Stimulated activated naive CD4-positive, alpha-beta T cell (primary cell): ENCODE measurements at regions not wholly inside any gene's neighbourhood (a gene's known extent, or its start where the extent isn't known, plus 50 kb on each side); places are given as distances from the start of the nearest gene placed in this dataset.
"Not testable (repeated sequence)": the region's sequence is repeated elsewhere in the genome, so short reads cannot be mapped to it uniquely, and the experiment has no call there.

Experiments used
- DNase-seq, 6 experiments: peaks; one replicate each; lab custom pipeline; 2025; lab: John Stamatoyannopoulos, UW

DNA sequence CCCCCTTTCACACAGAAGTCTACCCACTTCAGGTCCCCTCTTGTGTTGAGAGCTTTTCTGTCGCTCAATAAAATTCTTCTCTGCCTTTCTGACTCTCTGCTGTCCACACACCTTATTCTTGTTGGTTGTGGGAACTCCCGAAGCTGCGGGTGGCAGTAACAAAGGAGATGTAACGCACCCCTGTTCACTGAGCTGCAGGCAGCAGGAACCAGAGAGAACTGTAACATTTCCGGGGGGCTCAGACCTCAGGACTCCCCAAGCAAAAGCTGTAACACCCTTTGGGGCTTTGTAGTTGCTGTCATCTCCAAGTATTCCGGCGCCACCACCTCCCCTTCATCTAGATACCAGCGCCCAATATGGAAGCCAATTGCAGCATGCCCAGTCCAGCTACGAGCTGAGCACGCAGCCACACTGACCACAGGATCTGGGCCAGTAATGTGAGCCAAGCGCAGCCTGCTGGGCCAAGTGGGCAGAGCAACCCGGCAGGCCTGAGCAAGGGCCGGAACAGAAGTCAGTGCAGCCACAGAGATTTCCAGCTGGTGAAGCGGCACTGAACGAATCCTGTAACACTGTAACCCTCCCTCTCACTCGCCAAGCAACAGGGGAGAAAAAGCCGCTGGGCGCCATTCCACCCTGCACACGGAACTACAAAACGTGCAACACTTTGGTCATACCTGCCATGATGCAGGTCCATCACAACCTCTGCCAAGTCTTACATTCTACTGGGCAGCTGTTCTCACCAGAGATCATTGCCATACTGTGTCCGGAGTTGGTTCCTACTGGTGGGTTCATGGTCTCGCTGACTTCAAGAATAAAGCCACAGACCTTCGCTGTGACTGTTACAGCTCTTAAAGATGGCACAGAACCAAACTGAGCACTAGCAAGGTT lies 194.3 kb downstream of the SPATA31A6 start:
- DNase-seq, result not testable (repeated sequence)

GRCh38 chr9:42378418-42378815 lies 195.0 kb downstream of the SPATA31A6 start:
- no peak for DNase-seq

- not testable (repeated sequence) for DNase-seq
These were observed 196.1 kb downstream of the SPATA31A6 start for GRCh38 chr9:42379602-42380001.

GRCh38 chr9:42384585-42384984 lies 201.1 kb downstream of the SPATA31A6 start:
- not testable (repeated sequence) for DNase-seq

- DNase-seq, result not testable (repeated sequence)
These were observed 202.2 kb downstream of the SPATA31A6 start for GRCh38 chr9:42385574-42386120.

DNA sequence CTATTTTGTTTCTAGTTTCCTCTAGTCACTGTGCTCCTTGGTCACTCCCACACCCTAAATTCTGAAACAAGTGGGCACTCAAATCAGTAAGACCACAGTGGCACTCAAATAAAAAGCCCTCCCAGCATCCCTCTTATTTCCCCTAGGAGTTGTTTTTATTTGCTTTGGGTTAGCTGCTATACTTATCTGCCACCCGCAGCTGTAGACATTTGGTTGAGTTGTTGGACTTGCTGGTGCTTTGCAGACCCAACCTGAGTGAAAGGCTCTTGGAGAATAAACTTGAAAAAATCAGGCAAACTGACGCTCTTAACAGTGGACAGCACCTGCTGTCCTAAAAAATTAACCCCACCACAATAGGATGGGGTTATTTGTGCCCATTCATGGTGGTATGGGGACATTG lies 203.0 kb downstream of the SPATA31A6 start:
- no peak for DNase-seq

DNA sequence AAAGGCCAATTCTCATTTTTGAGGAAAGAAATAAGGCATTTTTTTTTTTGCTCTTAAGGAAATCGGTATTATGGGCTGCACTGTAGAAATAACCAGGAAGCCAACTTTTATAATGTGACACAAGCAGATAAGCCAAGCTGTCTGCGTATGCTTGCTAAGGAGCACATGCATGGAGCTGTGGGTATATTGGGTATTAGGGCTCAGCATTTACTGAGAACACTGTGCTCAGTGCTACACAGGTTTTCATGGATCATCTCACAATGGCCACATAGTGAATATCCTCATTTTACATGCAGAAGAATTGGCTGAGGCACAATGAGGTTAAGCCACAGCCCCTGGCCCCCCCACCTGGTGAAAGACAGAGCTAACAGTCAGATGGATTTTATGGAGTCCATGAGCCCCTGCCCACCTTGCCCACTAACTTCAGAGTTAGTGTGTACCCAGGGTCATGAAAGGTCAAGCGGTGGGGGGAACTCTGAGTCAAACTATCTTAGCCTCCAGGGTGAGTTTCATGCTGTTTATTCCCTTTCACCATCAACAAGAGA lies 204.8 kb downstream of the SPATA31A6 start:
- DNase-seq, result no peak

DNA sequence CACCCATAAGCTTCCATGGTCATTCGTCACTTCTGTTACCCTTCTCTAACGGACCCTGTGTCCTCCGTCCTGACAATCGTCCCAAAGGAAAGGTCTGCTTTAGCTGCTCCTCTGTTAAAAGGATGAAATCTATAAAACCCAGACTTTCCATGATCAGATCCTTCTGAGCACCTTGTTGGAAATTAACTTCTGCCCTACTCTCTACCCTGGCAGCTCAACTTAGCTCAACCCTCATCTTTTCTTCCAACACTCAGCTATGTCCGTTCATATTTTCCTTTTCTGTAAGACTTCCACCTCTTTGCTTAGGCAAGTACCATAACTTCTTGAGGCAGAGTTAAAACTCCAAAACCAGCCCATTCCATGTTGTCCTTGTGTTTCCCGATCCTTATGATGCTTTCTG lies 205.4 kb downstream of the SPATA31A6 start:
- DNase-seq, result no peak

- DNase-seq, result not testable (repeated sequence)
These were observed 209.5 kb downstream of the SPATA31A6 start for GRCh38 chr9:42392773-42393455.

GRCh38 chr9:42396318-42396717 lies 212.9 kb downstream of the SPATA31A6 start:
- no peak for DNase-seq

DNA sequence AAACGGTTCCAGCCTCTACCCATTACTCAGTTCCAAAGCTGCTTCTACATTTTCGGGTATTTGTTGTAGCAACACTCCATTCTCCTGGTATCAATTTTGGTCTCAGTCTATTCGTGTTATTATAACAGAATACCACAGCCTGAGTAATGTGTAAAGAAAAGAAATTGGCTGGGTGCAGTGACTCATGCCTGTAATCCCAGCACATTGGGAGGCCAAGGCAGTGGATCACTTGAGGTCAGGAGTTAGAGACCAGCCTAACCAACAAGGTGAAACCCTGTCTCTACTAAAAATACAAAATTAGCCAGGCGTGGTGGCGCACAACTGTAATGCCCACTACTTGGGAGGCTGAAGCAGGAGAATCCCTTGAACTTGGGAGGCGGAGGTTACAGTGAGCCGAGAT lies 213.9 kb downstream of the SPATA31A6 start:
- DNase-seq, result not testable (repeated sequence)

DNA sequence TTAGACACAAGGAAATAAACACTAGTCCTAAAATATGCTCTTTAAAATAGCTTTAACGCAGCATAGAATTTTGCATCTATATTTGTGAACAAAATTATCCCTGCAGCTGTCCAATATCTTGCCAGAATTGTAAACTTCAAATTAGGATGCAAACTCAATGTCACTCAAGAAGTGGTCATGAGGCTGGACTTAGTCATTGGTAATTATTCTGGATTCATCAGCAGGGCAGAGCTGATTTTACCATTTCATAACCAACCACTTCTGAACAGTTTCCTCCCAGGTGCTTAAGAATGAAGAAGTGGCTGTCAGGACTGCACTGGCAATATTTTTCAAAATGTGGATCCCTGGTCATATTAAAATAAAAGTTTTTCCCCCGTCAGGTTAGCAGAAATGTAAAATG lies 219.5 kb downstream of the SPATA31A6 start:
- not testable (repeated sequence) for DNase-seq

GRCh38 chr9:42409581-42409980 lies 226.1 kb downstream of the SPATA31A6 start:
- not testable (repeated sequence) for DNase-seq

- not testable (repeated sequence) for DNase-seq
These were observed 228.9 kb downstream of the SPATA31A6 start for GRCh38 chr9:42412354-42412753.

DNA sequence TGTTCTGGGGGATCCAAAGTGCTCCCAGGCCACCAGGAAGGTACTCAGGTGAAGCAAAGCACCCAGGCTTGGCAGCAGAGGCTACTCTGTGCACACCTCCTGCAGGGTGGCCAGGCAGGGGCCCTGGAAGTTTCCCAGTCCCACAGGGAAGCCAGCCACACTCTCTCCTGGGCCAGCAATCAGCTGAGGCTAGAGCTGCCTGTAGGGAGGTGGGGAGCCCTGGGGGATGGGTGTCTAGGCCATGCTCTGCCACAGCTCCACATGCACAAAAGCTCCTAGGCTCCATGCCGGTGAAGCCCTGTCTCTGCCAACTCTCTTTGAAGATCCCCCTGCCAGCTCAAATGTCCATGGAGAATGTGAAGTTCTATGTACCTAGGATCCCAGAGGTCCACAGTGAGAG lies 231.4 kb downstream of the SPATA31A6 start:
- not testable (repeated sequence) for DNase-seq

DNA sequence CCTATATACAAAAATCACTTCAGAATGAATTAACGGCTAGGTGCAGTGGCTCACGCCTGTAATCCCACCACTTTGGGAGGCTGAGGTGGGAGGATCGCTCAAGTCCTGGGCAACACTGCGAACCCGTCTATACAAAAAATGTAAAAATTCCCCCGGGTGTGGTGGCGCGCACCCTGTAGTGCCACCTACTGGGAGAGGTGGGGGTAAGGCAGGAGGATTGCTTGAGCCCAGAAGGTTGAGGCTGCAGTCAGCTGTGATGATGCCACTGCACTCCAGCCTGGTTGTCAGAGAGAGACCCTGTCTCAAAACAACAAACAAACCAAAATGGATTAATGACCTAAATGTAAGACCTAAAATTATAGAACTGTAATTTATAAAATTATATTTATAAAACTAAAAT lies 236.2 kb downstream of the SPATA31A6 start:
- not testable (repeated sequence) for DNase-seq

- not testable (repeated sequence) for DNase-seq
These were observed 236.9 kb downstream of the SPATA31A6 start for GRCh38 chr9:42420324-42420723.

GRCh38 chr9:42421630-42422029 lies 238.2 kb downstream of the SPATA31A6 start:
- not testable (repeated sequence) for DNase-seq

- DNase-seq, result not testable (repeated sequence)
These were observed 247.5 kb downstream of the SPATA31A6 start for GRCh38 chr9:42430674-42431615.

DNA sequence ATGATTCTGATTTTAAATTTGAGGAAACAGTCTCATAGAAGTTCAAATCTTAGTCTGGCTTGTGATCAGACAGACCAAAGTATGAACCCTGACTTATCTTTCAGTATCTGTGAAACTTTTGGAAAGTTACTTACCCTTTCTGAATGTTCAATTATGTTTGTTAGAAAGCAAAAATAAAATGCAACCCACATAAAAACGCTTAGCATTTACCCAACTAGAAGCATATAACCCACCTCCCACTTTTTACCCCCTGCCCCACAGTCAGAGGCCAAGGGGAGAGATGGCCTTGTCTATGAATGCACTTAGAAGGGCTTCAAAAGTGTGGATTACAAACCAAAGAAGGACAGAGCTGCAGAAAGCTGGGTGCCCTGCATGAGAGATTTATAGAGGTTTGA lies 248.2 kb downstream of the SPATA31A6 start:
- not testable (repeated sequence) for DNase-seq
